Loucy (cell line): ENCODE measurements at regions not wholly inside any gene's neighbourhood (a gene's known extent, or its start where the extent isn't known, plus 50 kb on each side); places are given as distances from the start of the nearest gene placed in this dataset.

Experiments
- H2AFZ ChIP-seq: fragments of 200-600 bp; sonication (generic); 2 replicates; pipeline ENCODE4 v1.6.0; 2016; ENCODE audit warnings: antibody characterized with exemption, mild to moderate bottlenecking, low read length, moderate library complexity
- H3F3A ChIP-seq: fragments of 200-600 bp; 2 replicates; pipeline ENCODE4 v1.6.0; 2016; ENCODE audit warnings: antibody characterized with exemption, low read depth, mild to moderate bottlenecking
- H3K27me3 ChIP-seq: fragments of 200-600 bp; sonication (generic); 2 replicates; pipeline ENCODE4 v1.6.1; 2014; ENCODE audit warnings: low read length, mild to moderate bottlenecking; ENCODE audit not compliant: insufficient read depth, poor library complexity, severe bottlenecking
- H3K36me3 ChIP-seq: fragments of 200-600 bp; sonication (generic); 2 replicates; pipeline ENCODE4 v1.6.1; 2016; ENCODE audit warnings: low read length; ENCODE audit not compliant: insufficient read depth
- H3K4me1 ChIP-seq: fragments of 200-600 bp; sonication (generic); 2 replicates; pipeline ENCODE4 v1.5.1; 2014; ENCODE audit warnings: low read length, mild to moderate bottlenecking; ENCODE audit not compliant: insufficient read depth, poor library complexity, severe bottlenecking
- H3K4me2 ChIP-seq: fragments of 200-600 bp; sonication (generic); 2 replicates; pipeline ENCODE4 v1.6.0; 2014; ENCODE audit warnings: antibody characterized with exemption, low read length, low read depth, mild to moderate bottlenecking; ENCODE audit not compliant: poor library complexity, severe bottlenecking
- H3K4me3 ChIP-seq: fragments of 200-600 bp; sonication (generic); 2 replicates; pipeline ENCODE4 v1.5.1; 2014; ENCODE audit warnings: low read length, mild to moderate bottlenecking, mixed read lengths; ENCODE audit not compliant: poor library complexity, severe bottlenecking
- H3K79me2 ChIP-seq: fragments of 200-600 bp; sonication (generic); 2 replicates; pipeline ENCODE4 v1.6.1; 2014; ENCODE audit warnings: low read length; ENCODE audit not compliant: insufficient read depth
- H3K9ac ChIP-seq: fragments of 200-600 bp; sonication (generic); 2 replicates; pipeline ENCODE4 v1.6.0; 2014; ENCODE audit warnings: mild to moderate bottlenecking, low read depth, low read length, moderate library complexity; ENCODE audit not compliant: poor library complexity, severe bottlenecking
- H3K9me2 ChIP-seq: fragments of 200-600 bp; sonication (generic); replicated peaks from 2 replicates; pipeline ENCODE4 v1.6.1; 2016; ENCODE audit warnings: low read depth, low read length, mixed read lengths
- H3K9me3 ChIP-seq: fragments of 200-600 bp; sonication (generic); 2 replicates; pipeline ENCODE4 v1.6.1; 2014; ENCODE audit warnings: mild to moderate bottlenecking, antibody characterized with exemption, low read length, low read depth; ENCODE audit not compliant: insufficient read depth
- H4K20me1 ChIP-seq: fragments of 200-600 bp; sonication (generic); 2 replicates; pipeline ENCODE4 v1.6.0; 2014; ENCODE audit warnings: antibody characterized with exemption, low read length, mild to moderate bottlenecking; ENCODE audit not compliant: insufficient read depth, poor library complexity, severe bottlenecking
- CTCF ChIP-seq: fragments of 200-600 bp; sonication (generic); conservative IDR thresholded peaks from 2 replicates; pipeline ENCODE4 v1.5.1; 2014; ENCODE audit warnings: mild to moderate bottlenecking, antibody characterized with exemption, low read length
- EZH2phosphoT487 ChIP-seq: fragments of 200-600 bp; IDR thresholded peaks from 2 replicates; pipeline ENCODE4 v1.6.1; 2018; ENCODE audit warnings: antibody characterized with exemption, mild to moderate bottlenecking, moderate library complexity, borderline replicate concordance

DNA sequence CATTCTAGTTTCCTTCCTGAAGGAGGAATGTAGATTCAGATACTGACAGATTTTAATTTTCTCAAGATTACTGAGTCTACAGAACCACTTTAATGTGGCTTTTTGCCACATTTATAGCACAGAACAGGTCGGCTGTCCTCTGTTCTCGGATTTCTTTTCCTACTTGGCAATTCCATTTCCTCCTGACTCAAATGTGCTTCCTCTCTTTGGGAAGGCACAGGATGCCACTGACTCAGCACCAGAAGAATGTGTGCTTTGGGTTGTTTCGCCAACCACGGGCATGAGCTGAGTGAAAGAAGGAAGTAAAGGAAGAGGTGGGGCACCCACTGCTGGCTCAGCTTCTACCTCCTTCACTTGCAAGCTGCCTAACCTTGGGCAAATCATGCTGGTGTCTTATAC lies 970.6 kb upstream of the ACVR2A start:
- Histone ChIP-seq H3F3A (no peaks in the 10 kb centered on the region), H3K9me2 (no peaks in the 10 kb centered on the region), H3K27me3 (no peaks in the 10 kb centered on the region), H3K79me2 (no peaks in the 10 kb centered on the region), H3K9me3 (no peaks in the 10 kb centered on the region), H3K4me1 (no peaks in the 10 kb centered on the region), H3K4me3 (no peak overlapping the region), H3K36me3 (no peaks in the 10 kb centered on the region), H3K9ac (no peak overlapping the region), H4K20me1 (no peaks in the 10 kb centered on the region), H2AFZ (no peak overlapping the region), H3K4me2 (no peak overlapping the region)
- TF ChIP-seq CTCF (no peak), EZH2phosphoT487 (no peak)

- Histone ChIP-seq H3K27me3 (no peaks in the 10 kb centered on the region), H4K20me1 (no peaks in the 10 kb centered on the region), H3K4me2 (no peak overlapping the region), H3F3A (no peaks in the 10 kb centered on the region), H3K9me3 (no peaks in the 10 kb centered on the region), H3K36me3 (no peaks in the 10 kb centered on the region), H3K79me2 (no peaks in the 10 kb centered on the region), H3K4me1 (no peaks in the 10 kb centered on the region), H3K9me2 (no peaks in the 10 kb centered on the region), H2AFZ (no peak overlapping the region), H3K4me3 (no peak overlapping the region), H3K9ac (no peak overlapping the region)
- TF ChIP-seq CTCF = no peak
- TF ChIP-seq EZH2phosphoT487 = no peak
Observed at GRCh38 chr2:146873646-146874259, 971.1 kb upstream of the ACVR2A start.

GRCh38 chr2:146873056-146873455 lies 971.8 kb upstream of the ACVR2A start:
- no peaks in the 10 kb centered on the region for H4K20me1 ChIP-seq
- H3K27me3 ChIP-seq = no peaks in the 10 kb centered on the region
- H3K9me3 ChIP-seq = no peaks in the 10 kb centered on the region
- no peaks in the 10 kb centered on the region for H3F3A ChIP-seq
- no peak for TF ChIP-seq EZH2phosphoT487
- TF ChIP-seq CTCF = no peak
- no peak overlapping the region for H3K4me3 ChIP-seq
- no peaks in the 10 kb centered on the region for H3K79me2 ChIP-seq
- no peaks in the 10 kb centered on the region for H3K36me3 ChIP-seq
- no peak overlapping the region for H3K4me2 ChIP-seq
- H3K9ac ChIP-seq = no peak overlapping the region
- no peak overlapping the region for H2AFZ ChIP-seq
- H3K4me1 ChIP-seq = no peaks in the 10 kb centered on the region
- H3K9me2 ChIP-seq = no peaks in the 10 kb centered on the region
